Coronary artery (tissue), 2 donors: ENCODE measurements at regions not wholly inside any gene's neighbourhood (a gene's known extent, or its start where the extent isn't known, plus 50 kb on each side); places are given as distances from the start of the nearest gene placed in this dataset.
"Not testable (repeated sequence)": the region's sequence is repeated elsewhere in the genome, so short reads cannot be mapped to it uniquely, and the experiment has no call there.

Experiments used
- DNase-seq: peaks from one replicate; pipeline ENCODE4 v3.0.0-alpha.2; 2017; ENCODE audit warnings: low spot score
- H3K27ac ChIP-seq, 2 donors: fragments of 200-600 bp; sonication (generic); one replicate each; pipeline ENCODE4 v1.5.1; 2016 to 2019
- H3K4me3 ChIP-seq: fragments of 200-600 bp; sonication (generic); 2 replicates; pipeline ENCODE4 v1.5.1; 2016; ENCODE audit warnings: mild to moderate bottlenecking, moderate library complexity
- CTCF ChIP-seq: fragments of 200-600 bp; sonication (generic); IDR thresholded peaks from one replicate; pipeline ENCODE4 v1.5.1; 2019; ENCODE audit warnings: antibody characterized with exemption

- no peak for DNase-seq
- Histone ChIP-seq H3K27ac (no peak overlapping the region), H3K4me3 (no peak overlapping the region)
- no peak for TF ChIP-seq CTCF
Measured at GRCh38 chr2:16068552-16068940, 128.2 kb downstream of the MYCN start.

- Histone ChIP-seq H3K27ac (no peak overlapping the region), H3K4me3 (no peak overlapping the region)
- TF ChIP-seq CTCF = no peak
- DNase-seq = no peak
Measured at GRCh38 chr2:16067866-16068551, 127.7 kb downstream of the MYCN start.

GRCh38 chr2:16067444-16067843 is 127.1 kb downstream of the MYCN start:
- TF ChIP-seq CTCF = no peak
- no peak for DNase-seq
- Histone ChIP-seq H3K27ac (no peak overlapping the region), H3K4me3 (no peak overlapping the region)

- TF ChIP-seq CTCF = no peak
- Histone ChIP-seq H3K4me3 (no peak overlapping the region), H3K27ac (no peak overlapping the region)
- no peak for DNase-seq
Measured at GRCh38 chr2:16067037-16067406, 126.7 kb downstream of the MYCN start.

GRCh38 chr2:16066261-16067036 is 126.1 kb downstream of the MYCN start:
- no peak overlapping the region for H3K27ac ChIP-seq
- no peak for DNase-seq
- no peak overlapping the region for H3K4me3 ChIP-seq
- no peak for TF ChIP-seq CTCF

- H3K4me3 ChIP-seq, H3K27ac ChIP-seq, DNase-seq: not testable (repeated sequence)
Measured at GRCh38 chr2:16065272-16066069, 125.1 kb downstream of the MYCN start.

- TF ChIP-seq CTCF = no peak
- no peak overlapping the region for H3K4me3 ChIP-seq
- DNase-seq = no peak
- H3K27ac ChIP-seq = no peak overlapping the region
Measured at GRCh38 chr2:16064745-16065144, 124.4 kb downstream of the MYCN start.
